HG02884 (cell line): ENCODE measurements at regions not wholly inside any gene's neighbourhood (a gene's known extent, or its start where the extent isn't known, plus 50 kb on each side); places are given as distances from the start of the nearest gene placed in this dataset.

Experiments
- ATAC-seq: cut with Tn5 transposase; IDR thresholded peaks from one replicate; pipeline ENCODE4 v1.9.1; 2021; ENCODE audit warnings: mild to moderate bottlenecking, moderate library complexity; ENCODE audit not compliant: unreplicated experiment

DNA sequence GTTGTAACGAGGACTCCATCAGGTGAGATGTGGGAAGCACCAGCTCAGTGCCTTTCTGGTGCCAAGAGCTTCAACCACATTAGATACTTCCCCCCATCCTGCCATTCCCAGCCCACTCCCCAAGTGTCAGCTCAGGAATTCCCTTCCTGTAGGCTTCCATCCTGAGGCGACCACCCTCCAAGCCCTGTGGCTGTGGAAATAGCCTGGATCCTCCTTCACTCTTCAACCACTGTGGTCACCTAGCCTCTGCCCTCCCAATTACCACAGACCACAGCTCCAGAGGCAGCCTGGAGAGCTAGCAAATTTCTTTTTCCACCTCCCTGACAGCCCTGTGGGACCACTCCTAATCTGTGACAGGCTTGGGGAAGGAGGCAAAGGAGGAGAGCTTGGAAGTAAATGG, 219.8 kb upstream of the MAP3K1 start:
- ATAC-seq = no peak

DNA sequence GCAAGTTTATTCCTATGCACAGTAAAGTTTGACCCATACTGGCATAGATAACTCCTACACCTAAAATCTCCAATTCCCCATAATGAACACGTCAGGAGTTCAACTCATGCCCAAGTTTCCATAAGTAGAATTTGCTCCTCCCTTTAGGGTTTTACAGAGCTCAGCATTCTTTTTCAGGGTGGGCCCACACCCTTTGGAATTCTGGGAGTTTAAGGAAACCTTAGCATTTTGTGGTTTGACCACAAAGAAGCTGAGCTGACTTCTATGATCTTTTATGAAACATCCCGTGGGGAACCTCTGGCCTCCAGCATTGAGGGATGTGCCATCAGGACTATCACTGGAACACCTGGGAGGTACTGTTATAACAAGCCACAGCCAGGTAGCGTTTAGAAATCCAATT, 220.6 kb upstream of the MAP3K1 start:
- no peak for ATAC-seq

DNA sequence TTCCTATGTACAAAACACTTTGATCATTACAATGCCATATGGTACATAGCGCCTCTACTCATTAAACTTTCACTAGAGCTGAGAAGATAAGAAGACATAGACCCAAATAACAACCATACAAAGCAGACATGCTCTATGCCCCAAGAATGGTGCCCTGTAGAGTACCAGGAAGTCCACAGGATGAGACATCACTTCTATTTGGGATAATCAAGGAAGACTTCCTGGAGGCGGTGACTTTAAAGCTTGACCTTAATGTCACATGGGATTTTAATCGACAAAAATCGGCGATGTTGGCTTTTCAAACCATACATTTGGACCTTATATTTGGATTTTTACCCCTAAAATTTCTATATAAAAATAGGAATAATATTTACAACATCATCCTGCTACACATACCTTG, 224.3 kb upstream of the MAP3K1 start:
- no peak for ATAC-seq

DNA sequence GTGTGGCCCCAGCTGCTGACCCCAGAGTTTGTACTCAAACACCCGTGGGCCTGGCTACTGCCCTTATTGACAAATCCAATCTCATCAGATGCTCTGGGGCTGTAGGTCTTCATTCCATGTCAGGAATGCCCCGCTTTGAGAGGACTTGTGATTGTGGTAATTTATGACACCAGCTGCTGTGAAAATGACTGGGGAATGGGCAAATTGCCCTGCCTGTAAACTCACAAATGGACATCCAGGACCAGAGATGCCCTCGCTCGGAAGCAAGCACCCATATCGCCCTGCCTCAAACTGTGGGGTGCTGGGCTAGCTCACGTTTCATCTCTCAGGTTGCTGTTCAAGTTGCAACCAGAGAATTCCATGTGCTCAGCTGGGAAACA, 225.9 kb upstream of the MAP3K1 start:
- no peak for ATAC-seq

DNA sequence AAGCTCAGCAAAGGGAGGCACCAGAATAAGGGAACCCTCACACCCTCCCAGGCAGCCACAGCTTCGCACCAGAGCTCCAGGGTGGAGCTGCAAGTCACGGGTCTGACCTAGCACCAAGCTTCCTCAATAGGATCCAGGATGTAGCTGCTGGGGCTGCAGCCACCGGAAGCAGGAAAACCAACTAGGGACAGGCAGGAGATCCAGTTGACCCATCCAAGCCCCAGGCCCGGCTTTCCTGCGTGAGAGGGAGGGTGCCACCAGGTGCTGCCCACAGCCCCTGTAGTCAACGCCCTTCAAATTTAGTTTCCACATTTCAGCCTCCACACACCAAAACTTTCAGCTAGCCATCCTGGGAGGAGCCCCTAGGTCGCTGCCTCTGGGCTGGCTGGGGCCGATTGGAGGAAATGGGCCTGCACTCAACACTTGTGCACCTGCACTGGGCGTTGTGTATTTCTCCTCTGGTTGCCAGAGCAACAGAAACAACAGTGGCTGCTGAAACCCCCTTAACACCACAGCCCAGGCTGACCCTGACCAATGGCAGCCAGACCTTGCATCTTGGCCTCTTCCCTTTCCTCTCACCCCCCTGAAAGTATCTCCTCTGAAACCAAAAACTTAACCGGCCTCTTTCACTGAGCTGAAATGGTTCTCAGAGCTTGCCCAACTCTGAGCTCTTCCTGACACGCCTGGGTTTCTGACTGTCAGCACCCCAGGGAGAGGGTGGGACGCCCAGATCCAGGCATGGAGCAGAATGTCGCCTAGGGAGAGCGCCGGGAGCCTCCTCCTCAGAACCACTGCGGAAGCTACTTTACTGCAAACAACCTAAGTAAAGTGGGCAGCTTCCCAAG, 226.5 kb upstream of the MAP3K1 start:
- ATAC-seq = peak; percentile 99

DNA sequence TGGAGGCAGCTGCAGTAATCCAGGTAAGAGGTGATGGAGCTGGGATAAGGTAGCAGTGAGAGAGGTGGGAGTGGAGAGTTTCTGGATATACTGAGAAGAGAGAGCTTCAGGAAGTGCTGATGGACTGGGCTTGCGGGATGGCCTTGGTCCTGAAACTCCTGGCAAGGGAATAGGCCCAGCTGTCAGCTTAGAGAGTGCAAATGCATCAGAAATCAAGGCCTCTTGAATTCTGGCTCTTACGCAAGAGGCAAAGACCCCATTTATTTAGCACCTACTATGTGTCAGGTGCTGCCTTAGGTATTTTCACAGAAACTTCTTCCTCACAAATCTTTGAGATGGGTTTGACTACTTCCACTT, 227.2 kb upstream of the MAP3K1 start:
- ATAC-seq = no peak

DNA sequence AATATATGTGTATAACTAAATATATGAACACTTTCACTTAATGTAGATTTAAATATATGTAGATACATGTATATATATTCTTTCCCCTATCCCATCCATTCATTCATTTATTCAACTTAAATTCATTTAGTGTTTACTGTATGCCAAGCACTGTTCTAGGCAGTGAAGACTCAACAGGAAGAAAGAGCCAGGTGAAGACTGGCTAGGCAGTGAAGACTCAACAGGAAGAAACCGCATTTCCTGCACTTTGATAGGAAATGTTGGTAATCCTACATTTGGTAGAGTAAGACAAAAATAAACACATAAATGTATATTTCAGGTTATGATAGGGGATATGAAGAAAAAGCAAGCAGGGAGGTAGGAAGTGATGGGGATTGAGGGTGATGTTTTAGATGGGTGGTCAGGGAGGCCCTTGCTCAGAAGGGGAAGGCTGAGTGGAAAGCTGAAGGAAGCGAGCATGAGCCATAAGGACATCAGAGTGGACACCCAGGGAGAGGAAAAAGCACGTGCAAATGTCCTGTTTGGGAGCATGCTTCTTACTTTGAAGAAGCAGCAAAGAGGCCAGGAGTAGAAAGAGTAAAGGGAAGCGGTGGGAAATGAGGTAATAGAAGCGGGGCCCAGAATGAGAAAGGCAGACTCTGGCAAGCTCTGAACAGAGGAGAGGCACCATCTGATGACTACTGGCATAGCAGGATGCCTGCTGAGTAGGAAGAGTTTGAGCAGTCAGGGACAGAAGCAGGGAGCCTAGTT, 227.8 kb upstream of the MAP3K1 start:
- no peak for ATAC-seq

DNA sequence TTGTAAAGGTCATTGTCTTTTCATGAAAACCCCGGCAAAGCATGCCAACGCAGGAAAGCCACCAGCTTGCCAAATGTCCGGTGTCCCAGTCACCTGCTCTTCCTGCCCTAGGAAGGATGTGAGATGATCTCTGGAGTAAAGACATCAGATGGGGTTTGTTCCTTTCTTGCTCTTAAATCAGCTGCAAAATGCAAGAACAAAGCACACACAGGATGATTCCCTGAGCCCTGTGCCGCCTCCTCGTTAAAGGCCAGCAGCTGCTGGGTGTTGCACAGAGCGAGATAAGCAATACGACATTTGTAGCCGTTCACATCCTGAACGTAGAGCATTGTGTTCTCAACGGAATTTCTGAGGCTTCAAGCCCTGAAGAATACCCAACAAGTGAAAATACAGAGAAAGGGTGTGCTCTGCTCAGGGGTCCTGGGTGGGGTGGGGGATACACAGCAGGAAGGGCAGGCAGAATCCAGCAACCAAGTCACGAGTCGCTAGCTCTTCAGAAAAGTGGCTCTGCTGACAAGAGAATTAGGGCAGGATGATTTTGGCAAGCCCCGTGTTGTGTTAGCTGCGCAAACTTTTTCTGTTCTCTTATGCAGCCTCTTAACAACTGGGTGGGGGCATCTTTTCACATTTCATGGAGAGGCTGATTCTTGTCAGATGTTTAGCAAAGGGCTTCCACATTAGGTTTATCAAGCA, 229.2 kb upstream of the MAP3K1 start:
- no peak for ATAC-seq

DNA sequence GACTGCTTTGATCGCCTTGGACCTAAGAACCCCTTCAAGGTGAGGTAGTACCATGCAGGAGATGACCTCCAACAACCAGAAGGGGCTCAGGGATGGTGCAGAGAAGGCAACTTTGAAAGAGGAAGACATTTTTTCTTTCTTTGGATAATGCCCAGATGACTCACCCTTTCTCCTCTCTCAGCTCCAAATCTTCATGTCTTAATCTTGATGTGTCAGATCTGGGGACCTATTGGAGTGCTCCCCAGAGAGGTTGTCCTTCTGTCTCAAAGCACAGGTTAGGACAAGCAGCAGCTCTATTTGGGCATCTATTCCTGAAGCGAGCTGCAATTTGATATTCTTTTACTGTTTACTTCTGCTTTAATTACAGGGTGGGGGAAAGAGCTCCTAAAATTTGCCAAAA, 229.9 kb upstream of the MAP3K1 start:
- no peak for ATAC-seq

DNA sequence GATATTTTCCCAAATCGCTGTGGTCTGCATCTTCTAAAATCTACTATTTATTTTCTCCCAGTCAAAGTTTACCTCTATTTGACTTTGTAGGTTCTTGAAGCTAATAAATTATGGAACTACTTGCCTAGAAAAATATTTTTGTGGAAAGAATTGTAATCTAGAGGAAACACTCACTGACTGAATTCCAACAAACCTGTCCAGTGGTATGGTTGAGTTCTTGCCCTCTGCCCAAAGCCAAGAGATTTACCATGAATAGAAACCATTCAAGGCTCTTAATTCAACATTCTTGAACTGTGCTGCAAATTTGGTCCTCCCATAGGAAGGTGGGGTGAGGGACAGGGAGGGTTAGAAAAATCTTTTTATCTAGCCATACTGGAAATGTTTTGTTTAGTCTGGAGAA, 233.9 kb upstream of the MAP3K1 start:
- ATAC-seq = no peak

DNA sequence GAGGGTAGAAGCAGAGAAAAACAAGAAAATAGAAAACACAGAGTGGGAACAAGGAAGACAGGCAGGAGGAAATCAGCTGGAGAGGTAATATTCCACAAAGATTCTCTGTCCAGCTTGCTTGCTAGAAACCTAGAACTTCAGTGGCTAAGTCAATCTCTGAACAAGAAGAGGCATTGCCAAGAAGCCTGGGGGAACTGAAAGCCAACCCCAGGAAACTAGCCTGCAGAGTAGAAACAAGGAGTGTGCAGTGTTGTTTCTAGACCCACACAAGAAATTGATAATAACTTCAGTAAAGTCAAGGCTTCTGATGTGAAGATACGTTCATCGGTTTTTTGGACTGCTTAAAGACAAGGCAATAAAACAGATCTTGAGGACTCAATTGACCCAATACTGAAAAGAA, 234.5 kb upstream of the MAP3K1 start:
- no peak for ATAC-seq

DNA sequence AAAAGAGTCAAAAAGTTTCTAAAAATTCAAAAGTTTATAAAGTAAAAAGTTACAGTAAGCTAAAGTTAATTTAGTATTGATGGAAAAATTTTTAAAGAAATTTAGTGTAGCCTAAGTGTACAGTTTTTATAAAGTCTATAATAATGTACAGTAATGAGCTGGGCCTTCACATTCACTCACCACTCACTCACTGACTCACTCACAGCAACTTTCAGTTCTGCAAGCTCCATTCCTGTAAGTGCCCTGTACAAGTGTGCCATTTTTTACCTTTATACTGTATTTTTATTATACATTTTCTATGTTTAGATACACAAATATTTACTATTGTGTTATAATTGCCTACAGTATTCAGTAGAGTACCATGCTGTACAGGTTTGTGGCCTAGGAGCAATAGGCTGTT, 239.5 kb upstream of the MAP3K1 start:
- ATAC-seq = no peak

DNA sequence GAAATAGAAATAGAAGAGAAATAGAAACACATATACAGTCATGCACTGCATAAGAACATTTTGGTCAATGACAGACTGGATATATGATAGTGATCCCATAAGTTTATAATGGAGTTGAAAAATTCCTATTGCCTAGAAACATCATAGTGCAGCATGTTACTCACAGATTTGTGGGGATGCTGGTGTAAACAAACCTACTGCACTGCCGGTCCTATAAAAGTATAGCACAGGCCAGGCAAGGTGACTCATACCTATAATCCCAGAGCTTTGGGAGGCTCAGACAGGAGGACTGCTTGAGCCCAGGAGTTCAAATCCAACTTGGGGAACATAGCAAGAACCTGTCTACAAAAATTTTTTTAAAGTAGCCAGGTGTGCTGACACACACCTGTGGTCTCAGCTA, 240.6 kb upstream of the MAP3K1 start:
- no peak for ATAC-seq

DNA sequence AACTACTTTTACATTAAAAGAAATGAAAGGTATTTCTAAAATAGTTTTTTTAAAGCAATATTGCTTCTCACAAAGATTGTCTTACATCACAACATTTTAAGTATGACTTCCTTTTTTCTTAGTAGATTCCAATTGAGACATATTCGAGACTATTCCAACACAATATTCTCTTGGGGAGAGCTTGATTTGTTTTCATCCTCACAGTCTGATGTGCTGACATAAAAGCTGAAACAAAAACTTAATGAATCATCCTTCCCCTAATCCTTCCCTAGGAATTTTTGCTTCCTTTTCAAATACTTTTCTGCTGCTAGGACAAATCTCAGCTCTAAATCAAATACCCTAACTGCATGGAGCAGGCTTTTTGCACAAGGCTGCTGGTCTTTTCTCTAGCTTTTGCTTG, 245.8 kb upstream of the MAP3K1 start:
- no peak for ATAC-seq

DNA sequence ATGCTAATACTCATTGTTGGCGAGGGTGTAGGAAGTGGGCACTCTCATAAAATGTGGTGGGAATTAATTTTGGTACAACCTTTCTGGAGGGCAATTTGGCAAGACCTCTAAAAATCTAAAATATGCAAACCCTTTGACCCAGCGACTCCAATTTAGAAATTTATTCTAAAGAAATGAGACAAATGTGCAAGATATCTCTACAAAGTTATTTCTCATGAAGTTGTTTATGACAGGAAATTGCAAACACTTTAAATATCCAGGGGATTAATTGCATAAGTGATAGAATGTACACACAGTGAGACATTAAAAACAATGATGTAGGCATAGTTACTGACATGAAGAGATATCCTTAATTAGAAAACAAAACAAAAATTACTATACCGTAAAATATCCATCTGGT, 246.3 kb upstream of the MAP3K1 start:
- no peak for ATAC-seq

DNA sequence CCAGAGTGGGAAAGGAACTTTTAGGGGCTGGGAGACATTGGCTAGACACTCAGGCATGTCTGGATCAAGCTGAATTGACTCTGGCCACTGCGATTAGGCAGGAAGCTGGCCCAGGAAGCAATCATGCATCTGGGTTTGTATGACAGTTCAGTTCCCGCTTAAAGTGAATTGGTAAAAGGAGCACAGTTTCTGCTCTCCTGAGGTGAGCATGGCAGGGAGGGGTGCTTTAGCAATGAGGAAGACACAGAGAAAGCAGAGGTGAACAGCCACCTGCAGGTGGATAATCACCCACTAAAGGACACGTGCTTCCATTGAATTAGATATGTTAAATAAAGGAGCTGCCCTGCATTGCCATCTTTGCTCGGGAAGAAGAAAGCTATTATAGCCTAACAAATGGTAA, 248.1 kb upstream of the MAP3K1 start:
- ATAC-seq = no peak

DNA sequence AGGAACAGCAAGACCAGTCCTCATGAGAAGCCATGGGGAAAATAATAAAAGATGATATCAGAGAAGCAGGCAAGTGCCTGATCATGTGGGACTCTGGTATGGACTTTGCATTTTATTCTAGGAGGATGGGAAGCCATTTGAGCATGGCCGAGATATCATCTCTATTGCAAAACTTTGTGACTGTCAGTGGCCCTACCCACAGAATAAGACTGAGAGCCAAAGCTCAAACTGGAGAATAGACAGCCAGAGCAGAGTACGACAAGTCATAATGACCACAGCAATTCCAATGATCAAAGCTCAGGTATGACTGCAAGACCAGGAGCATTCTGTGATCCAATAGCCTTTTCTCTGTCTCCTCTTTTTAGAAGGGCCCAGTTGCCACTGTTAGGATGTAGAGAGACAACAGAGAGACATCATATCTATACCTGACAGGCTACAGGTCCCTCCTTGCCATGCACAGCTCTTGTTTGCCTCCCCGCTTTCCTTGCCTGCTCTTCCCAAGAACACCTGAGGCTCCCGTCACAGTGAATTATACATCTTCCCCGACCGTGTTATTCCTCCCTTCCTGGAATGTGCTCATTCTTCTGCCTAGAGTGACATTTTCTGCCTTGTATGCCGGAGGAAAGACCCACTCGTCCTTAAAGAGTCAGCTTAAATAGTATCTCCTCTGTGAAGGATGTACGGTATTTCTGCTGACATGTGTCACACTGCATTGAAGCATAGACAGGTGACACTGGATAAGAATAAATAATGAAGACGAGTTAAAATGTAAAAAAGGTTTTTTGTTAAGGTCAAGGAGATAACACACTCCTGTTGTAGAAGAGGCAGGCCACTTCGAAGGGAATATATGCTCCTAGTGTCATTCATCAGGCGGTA, 248.7 kb upstream of the MAP3K1 start:
- no peak for ATAC-seq

DNA sequence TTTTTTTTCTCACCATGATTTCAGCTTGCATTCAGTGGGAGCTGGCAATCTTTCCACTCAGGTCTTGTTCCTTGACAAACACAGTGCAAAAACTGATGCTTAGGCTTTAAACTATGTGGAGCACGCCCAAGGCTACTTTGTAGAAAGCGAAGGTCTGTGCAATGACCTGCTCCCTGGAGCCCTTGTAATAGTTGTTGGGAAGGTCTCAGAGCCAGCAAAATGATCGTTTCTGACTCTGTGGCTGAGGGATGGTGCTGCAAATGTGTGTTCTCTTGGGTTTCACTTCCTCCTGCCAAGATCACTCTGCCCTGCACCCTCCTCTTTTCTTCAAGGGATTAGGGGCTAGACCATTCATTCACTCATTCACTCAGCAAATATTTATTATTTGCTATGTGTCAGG, 249.7 kb upstream of the MAP3K1 start:
- no peak for ATAC-seq

DNA sequence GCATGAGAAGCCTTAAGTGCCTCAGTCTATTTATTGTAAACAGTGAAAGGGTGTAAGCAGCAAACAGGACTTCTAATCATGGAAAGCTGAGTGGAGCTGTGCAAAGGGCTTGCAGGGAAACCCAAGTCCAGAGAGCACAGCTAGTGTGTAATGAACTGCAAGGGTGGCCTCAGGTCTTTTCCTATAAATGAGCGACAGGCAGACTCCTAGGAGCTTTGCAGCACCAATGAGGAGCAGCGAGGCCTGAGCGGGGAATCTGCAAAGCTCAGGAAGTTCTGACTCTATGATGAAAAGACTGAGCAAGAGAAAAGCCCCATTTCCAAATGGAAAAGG, 250.1 kb upstream of the MAP3K1 start:
- no peak for ATAC-seq

DNA sequence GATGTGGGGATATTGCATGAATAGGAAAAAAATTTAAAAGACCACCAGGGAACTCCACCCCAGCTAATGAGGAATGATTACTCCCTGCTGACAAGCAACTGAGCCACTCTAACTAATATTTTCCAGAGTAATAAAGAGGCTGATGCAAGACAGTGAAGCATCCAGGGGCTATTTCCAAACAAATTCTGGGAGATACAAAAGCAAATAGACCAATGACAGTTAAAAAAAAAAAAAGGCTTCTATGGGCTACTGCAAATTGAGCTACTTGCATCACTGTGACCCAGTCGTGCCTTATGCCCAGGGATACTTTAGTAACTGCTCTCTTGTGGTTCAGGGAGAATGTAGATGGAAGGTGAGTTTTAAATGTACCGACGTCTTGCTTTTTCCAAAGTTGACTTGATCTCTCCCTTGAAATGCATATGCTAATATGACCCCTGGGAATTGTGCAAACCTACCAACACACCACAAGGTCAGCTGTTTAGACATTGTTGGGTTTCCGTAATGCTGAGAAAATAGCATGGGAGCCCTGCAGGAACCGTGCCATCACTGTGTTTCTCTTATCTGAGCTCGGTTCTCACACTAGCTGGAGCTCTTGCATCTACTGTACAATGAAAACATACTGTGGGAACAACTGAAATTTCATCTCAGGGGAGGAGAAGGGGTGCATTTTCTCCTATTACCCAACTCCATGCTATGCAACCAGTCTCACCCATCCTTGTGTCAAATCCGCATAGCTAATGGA, 250.6 kb upstream of the MAP3K1 start:
- no peak for ATAC-seq

DNA sequence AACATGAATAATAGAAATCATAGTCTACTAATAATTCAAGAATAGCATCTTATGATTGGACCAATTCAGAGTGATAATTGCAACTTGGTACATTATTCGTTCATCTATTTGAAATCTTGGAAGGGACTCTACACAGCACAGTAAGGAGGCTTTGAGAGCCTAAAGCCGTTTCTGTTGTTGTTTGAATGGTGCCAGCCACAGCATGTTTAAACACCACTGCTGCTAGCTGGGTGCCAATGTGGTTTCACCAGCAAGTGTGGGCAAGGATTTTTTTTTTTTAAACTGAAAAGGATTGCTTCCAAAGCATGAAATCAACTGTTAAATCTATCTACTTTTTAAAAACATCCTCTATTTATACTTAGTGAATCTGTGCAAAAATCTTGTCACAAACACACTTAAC, 253.9 kb upstream of the MAP3K1 start:
- no peak for ATAC-seq
